Liver (tissue), 8 donors: ENCODE measurements at regions not wholly inside any gene's neighbourhood (a gene's known extent, or its start where the extent isn't known, plus 50 kb on each side); places are given as distances from the start of the nearest gene placed in this dataset.
A peak's percentile ranks its signal among the peaks of the same experiment; 100 is the strongest.

Experiments
- DNase-seq: peaks from one replicate; pipeline ENCODE4 v3.0.0-alpha.2; 2017; ENCODE audit warnings: low spot score
- H3K27ac ChIP-seq, 2 donors: one replicate each; pipeline ENCODE4 v1.7.0; 2013; ENCODE audit warnings: inconsistent platforms in 2 of 2, low read length in 2 of 2, control low read depth in 1 of 2, low read depth in 1 of 2, mild to moderate bottlenecking in 1 of 2
- H3K27me3 ChIP-seq, 4 donors: one replicate each; pipeline versions ENCODE4 v1.6.1 to v1.7.0; 2013; ENCODE audit warnings: low read length in 3 of 4, inconsistent platforms in 1 of 4, mild to moderate bottlenecking in 1 of 4, moderate library complexity in 1 of 4; ENCODE audit not compliant: control insufficient read depth in 4 of 4, insufficient read depth in 4 of 4
- H3K36me3 ChIP-seq, 4 donors: one replicate each; pipeline versions ENCODE4 v1.6.1 to v1.7.0; 2013; ENCODE audit warnings: low read length in 3 of 4, mild to moderate bottlenecking in 3 of 4, low read depth in 1 of 4, moderate library complexity in 1 of 4; ENCODE audit not compliant: control insufficient read depth in 4 of 4, insufficient read depth in 3 of 4
- H3K4me1 ChIP-seq, 4 donors: one replicate each; pipeline versions ENCODE4 v1.6.1 to v1.7.0; 2013; ENCODE audit warnings: low read length in 3 of 4, mild to moderate bottlenecking in 3 of 4, moderate library complexity in 1 of 4; ENCODE audit not compliant: control insufficient read depth in 4 of 4, insufficient read depth in 4 of 4
- H3K4me3 ChIP-seq, 3 donors: one replicate each; pipeline versions ENCODE4 v1.6.1 to v1.7.0; 2013; ENCODE audit warnings: low read length in 3 of 3, control low read depth in 1 of 3, low read depth in 1 of 3, mild to moderate bottlenecking in 1 of 3
- H3K9ac ChIP-seq, 2 donors: one replicate each; pipeline ENCODE4 v1.7.0; 2013; ENCODE audit warnings: low read length in 2 of 2, mild to moderate bottlenecking in 2 of 2, moderate library complexity in 2 of 2, control low read depth in 1 of 2, low read depth in 1 of 2
- H3K9me3 ChIP-seq, 4 donors: one replicate each; pipeline versions ENCODE4 v1.6.1 to v1.7.0; 2013; ENCODE audit warnings: low read length in 3 of 4; ENCODE audit not compliant: control insufficient read depth in 4 of 4
- FOXA2 ChIP-seq: IDR thresholded peaks from 2 replicates; pipeline ENCODE4 v1.6.1; 2016; ENCODE audit warnings: antibody characterized with exemption
- GABPA ChIP-seq, 2 donors: IDR thresholded peaks in 1 of 2; conservative IDR thresholded peaks in 1 of 2; 2 replicates each; pipeline ENCODE4 v1.6.1; 2016; ENCODE audit warnings: antibody characterized with exemption in 2 of 2, mild to moderate bottlenecking in 1 of 2, moderate library complexity in 1 of 2
- HNF4A ChIP-seq, 2 donors: conservative IDR thresholded peaks; 2 replicates each; pipeline ENCODE4 v1.6.1; 2016; ENCODE audit warnings: antibody characterized with exemption in 2 of 2, mild to moderate bottlenecking in 2 of 2
- HNF4G ChIP-seq: IDR thresholded peaks from 2 replicates; pipeline ENCODE4 v1.6.1; 2016; ENCODE audit warnings: antibody characterized with exemption
- JUND ChIP-seq, 2 donors: IDR thresholded peaks; 2 replicates each; pipeline ENCODE4 v1.6.1; 2016; ENCODE audit warnings: antibody characterized with exemption in 2 of 2
- RAD21 ChIP-seq, 2 donors: IDR thresholded peaks; 2 replicates each; pipeline ENCODE4 v1.6.1; 2016; ENCODE audit warnings: antibody characterized with exemption in 2 of 2, mild to moderate bottlenecking in 2 of 2
- RXRA ChIP-seq, 2 donors: IDR thresholded peaks; 2 replicates each; pipeline ENCODE4 v1.6.1; 2017 to 2018; ENCODE audit warnings: antibody characterized with exemption in 2 of 2, mild to moderate bottlenecking in 1 of 2
- SP1 ChIP-seq: IDR thresholded peaks from 2 replicates; pipeline ENCODE4 v1.6.1; 2018; ENCODE audit warnings: antibody characterized with exemption, mild to moderate bottlenecking
- TAF1 ChIP-seq: conservative IDR thresholded peaks from 2 replicates; pipeline ENCODE4 v1.6.1; 2016; ENCODE audit warnings: antibody characterized with exemption, mild to moderate bottlenecking
- YY1 ChIP-seq: IDR thresholded peaks from 2 replicates; pipeline ENCODE4 v1.6.1; 2016; ENCODE audit warnings: antibody characterized with exemption, mild to moderate bottlenecking
- WGBS: extraction: QIAGEN DNeasy Blood & Tissue Kit; methylation state at CpG from one replicate; pipeline ENCODE4 v1.1.7; 2013; 5-methylcytosine and 5-hydroxymethylcytosine counted together
- TF ChIP-seq, protein P1 (sequence below): fragments of 150-350 bp; IDR thresholded peaks from 2 replicates; pipeline ENCODE4 v1.5.1; 2017; ENCODE audit warnings: improper control_type of control experiment, low read depth, low read length; ENCODE audit not compliant: missing input control
- TF ChIP-seq, protein P2 (sequence below): IDR thresholded peaks from 2 replicates; pipeline ENCODE4 v1.6.1; 2016; ENCODE audit warnings: antibody characterized with exemption, mild to moderate bottlenecking
- TF ChIP-seq, protein P3 (sequence below): IDR thresholded peaks from 2 replicates; pipeline ENCODE4 v1.6.1; 2016; ENCODE audit warnings: antibody characterized with exemption
- TF ChIP-seq, protein P4 (sequence below): IDR thresholded peaks from 2 replicates; pipeline ENCODE4 v1.6.1; 2016; ENCODE audit warnings: antibody characterized with exemption
- TF ChIP-seq, protein P5 (sequence below): IDR thresholded peaks from 2 replicates; pipeline ENCODE4 v1.6.1; 2016; ENCODE audit warnings: antibody characterized with exemption
- donor health status: healthy.
- donor health status: healthy.
- donor health status: healthy.
- donor health status: healthy.
- donor health status: healthy.

DNA sequence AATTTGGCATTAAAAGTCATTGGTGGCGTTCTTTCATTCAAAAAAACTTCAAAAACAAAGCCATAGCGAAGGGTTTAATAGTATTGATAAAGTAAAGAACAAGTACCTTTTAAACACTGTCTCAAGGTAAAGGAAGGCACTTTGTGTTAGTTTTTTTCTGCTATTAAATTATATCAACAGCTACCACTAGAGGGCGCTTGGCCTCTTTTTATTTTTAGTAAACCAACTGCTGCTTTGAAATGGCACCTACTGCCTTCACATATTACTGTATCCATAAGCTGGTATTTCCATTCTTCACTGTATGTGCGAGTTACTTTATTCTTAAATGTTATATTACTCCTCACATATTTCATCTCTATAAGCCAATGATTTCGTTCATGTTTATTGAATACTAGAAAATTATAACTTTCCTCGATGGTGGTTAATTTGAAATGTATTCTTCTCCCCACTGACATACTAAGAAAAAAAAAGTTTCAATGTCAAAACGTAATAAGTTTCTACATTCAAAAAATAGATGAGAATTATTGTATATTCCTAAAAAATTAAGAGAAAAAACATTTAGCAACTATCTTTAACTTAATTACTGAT lies 125.7 kb upstream of the CXADR start:
- Histone ChIP-seq H3K9ac (no peak overlapping the region), H3K9me3 (no peaks in the 10 kb centered on the region), H3K36me3 (no peaks in the 10 kb centered on the region), H3K27ac (no peak overlapping the region), H3K4me1 (no peaks in the 10 kb centered on the region), H3K27me3 (no peaks in the 10 kb centered on the region), H3K4me3 (no peak overlapping the region)
- 16% methylated on average over 7 of the region's 7 CpGs for WGBS
- peak; percentile 39 for DNase-seq
- TF ChIP-seq RAD21 (IDR thresholded peaks at IDR 0.05) (peak; percentile 94 to 95), TAF1 (no peak)
- TF ChIP-seq, protein P1, sequence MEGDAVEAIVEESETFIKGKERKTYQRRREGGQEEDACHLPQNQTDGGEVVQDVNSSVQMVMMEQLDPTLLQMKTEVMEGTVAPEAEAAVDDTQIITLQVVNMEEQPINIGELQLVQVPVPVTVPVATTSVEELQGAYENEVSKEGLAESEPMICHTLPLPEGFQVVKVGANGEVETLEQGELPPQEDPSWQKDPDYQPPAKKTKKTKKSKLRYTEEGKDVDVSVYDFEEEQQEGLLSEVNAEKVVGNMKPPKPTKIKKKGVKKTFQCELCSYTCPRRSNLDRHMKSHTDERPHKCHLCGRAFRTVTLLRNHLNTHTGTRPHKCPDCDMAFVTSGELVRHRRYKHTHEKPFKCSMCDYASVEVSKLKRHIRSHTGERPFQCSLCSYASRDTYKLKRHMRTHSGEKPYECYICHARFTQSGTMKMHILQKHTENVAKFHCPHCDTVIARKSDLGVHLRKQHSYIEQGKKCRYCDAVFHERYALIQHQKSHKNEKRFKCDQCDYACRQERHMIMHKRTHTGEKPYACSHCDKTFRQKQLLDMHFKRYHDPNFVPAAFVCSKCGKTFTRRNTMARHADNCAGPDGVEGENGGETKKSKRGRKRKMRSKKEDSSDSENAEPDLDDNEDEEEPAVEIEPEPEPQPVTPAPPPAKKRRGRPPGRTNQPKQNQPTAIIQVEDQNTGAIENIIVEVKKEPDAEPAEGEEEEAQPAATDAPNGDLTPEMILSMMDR = peak; percentile 72

DNA sequence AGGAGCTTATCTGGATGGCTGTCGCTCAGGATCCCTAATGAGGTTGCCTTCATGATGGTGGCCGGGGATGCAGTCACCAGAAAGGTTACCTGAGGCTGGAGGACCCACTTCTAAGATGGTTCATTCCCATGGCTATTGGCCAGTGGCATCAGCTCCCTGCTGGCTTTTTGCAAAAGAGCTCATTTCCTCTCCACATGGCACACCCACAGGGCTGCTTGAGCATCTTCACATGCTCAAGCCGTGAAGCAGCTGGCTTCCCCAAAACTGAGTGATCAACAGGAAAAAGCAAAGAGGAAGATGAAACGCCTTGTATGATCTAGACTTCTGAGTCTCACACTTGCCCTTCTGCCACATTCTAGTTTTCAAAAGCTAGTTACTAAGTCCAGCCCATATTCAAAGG lies 124.6 kb upstream of the CXADR start:
- no peaks in the 10 kb centered on the region for H3K36me3 ChIP-seq
- no peaks in the 10 kb centered on the region for H3K9me3 ChIP-seq
- no peak overlapping the region for H3K4me3 ChIP-seq
- no peaks in the 10 kb centered on the region for H3K4me1 ChIP-seq
- 84% methylated on average over 4 of the region's 4 CpGs for WGBS
- TF ChIP-seq SP1 = no peak
- no peak for TF ChIP-seq RXRA (IDR thresholded peaks at IDR 0.05)
- TF ChIP-seq FOXA2 = no peak
- TF ChIP-seq HNF4A (conservative IDR thresholded peaks at IDR 0.05) = no peak
- TF ChIP-seq TAF1 = no peak
- TF ChIP-seq RAD21 (IDR thresholded peaks at IDR 0.05) = no peak
- TF ChIP-seq HNF4G = no peak
- TF ChIP-seq JUND (IDR thresholded peaks at IDR 0.05) = no peak
- no peak for TF ChIP-seq GABPA (IDR thresholded peaks at IDR 0.05 in 1 of 2, conservative IDR thresholded peaks at IDR 0.05 in 1 of 2)
- TF ChIP-seq, protein P2, sequence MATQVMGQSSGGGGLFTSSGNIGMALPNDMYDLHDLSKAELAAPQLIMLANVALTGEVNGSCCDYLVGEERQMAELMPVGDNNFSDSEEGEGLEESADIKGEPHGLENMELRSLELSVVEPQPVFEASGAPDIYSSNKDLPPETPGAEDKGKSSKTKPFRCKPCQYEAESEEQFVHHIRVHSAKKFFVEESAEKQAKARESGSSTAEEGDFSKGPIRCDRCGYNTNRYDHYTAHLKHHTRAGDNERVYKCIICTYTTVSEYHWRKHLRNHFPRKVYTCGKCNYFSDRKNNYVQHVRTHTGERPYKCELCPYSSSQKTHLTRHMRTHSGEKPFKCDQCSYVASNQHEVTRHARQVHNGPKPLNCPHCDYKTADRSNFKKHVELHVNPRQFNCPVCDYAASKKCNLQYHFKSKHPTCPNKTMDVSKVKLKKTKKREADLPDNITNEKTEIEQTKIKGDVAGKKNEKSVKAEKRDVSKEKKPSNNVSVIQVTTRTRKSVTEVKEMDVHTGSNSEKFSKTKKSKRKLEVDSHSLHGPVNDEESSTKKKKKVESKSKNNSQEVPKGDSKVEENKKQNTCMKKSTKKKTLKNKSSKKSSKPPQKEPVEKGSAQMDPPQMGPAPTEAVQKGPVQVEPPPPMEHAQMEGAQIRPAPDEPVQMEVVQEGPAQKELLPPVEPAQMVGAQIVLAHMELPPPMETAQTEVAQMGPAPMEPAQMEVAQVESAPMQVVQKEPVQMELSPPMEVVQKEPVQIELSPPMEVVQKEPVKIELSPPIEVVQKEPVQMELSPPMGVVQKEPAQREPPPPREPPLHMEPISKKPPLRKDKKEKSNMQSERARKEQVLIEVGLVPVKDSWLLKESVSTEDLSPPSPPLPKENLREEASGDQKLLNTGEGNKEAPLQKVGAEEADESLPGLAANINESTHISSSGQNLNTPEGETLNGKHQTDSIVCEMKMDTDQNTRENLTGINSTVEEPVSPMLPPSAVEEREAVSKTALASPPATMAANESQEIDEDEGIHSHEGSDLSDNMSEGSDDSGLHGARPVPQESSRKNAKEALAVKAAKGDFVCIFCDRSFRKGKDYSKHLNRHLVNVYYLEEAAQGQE = no peak
- TF ChIP-seq, protein P3, sequence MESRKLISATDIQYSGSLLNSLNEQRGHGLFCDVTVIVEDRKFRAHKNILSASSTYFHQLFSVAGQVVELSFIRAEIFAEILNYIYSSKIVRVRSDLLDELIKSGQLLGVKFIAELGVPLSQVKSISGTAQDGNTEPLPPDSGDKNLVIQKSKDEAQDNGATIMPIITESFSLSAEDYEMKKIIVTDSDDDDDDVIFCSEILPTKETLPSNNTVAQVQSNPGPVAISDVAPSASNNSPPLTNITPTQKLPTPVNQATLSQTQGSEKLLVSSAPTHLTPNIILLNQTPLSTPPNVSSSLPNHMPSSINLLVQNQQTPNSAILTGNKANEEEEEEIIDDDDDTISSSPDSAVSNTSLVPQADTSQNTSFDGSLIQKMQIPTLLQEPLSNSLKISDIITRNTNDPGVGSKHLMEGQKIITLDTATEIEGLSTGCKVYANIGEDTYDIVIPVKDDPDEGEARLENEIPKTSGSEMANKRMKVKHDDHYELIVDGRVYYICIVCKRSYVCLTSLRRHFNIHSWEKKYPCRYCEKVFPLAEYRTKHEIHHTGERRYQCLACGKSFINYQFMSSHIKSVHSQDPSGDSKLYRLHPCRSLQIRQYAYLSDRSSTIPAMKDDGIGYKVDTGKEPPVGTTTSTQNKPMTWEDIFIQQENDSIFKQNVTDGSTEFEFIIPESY = no peak
- TF ChIP-seq, protein P4, sequence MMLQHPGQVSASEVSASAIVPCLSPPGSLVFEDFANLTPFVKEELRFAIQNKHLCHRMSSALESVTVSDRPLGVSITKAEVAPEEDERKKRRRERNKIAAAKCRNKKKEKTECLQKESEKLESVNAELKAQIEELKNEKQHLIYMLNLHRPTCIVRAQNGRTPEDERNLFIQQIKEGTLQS = no peak
- TF ChIP-seq, protein P5, sequence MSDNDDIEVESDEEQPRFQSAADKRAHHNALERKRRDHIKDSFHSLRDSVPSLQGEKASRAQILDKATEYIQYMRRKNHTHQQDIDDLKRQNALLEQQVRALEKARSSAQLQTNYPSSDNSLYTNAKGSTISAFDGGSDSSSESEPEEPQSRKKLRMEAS = no peak
- no peak for TF ChIP-seq YY1
- TF ChIP-seq, protein P1 = no peak
- no peaks in the 10 kb centered on the region for H3K27me3 ChIP-seq
- no peak overlapping the region for H3K9ac ChIP-seq
- no peak for DNase-seq
- H3K27ac ChIP-seq = no peak overlapping the region
